HCT116 (cell line): ENCODE measurements at regions not wholly inside any gene's neighbourhood (a gene's known extent, or its start where the extent isn't known, plus 50 kb on each side); places are given as distances from the start of the nearest gene placed in this dataset.

Source experiments
- ATAC-seq: fragments of 200-7000 bp; cut with Tn5 transposase; 2 replicates; pipeline ENCODE4 v1.9.1; 2020; ENCODE audit warnings: mild to moderate bottlenecking, moderate library complexity
- BruUV-seq: library from RNA; stranded (reverse); fragments of 400-500 nt; replicated peaks from 2 replicates; lab custom pipeline; 2021; lab: Mats Ljungman, UMichigan
- CTCF ChIA-PET: fragments of 300-600 bp; sonication (Branson Sonifier 250); formaldehyde crosslinking; loops from one replicate; lab custom pipeline; 2021; ENCODE audit warnings: antibody characterized with exemption; lab: Charles Lee
- POLR2A ChIA-PET: fragments of 300-600, 350-600 bp; sonication (Branson Sonifier 250); formaldehyde crosslinking; loops from one replicate; lab custom pipeline; 2021; ENCODE audit warnings: antibody characterized with exemption; lab: Charles Lee
- RAD21 ChIA-PET, 2 experiments: fragments of 300-600 bp; sonication (Branson Sonifier 250); formaldehyde crosslinking; loops; one replicate each; lab custom pipeline; 2023; ENCODE audit warnings: low total read pairs in 2 of 2; ENCODE audit not compliant: uncharacterized antibody in 2 of 2, unreplicated experiment in 2 of 2, low non-redundant PET in 1 of 2; lab: Charles Lee
- DNase-seq: peaks from one replicate; pipeline ENCODE4 v3.0.0-alpha.2; 2010; ENCODE audit warnings: low read depth, low spot score
- H2AFZ ChIP-seq: fragments of 200-600 bp; shearing (Covaris generic), sonication (generic); 2 replicates; pipeline ENCODE4 v1.6.1; 2017; ENCODE audit warnings: low read depth, mixed run types, mixed read lengths, antibody characterized with exemption, low read length; ENCODE audit not compliant: poor library complexity, severe bottlenecking
- H3K27ac ChIP-seq: 2 replicates; pipeline ENCODE4 v1.5.1; 2012; ENCODE audit warnings: low read depth, low read length
- H3K27me3 ChIP-seq: fragments of 200-600 bp; sonication (generic); 2 replicates; pipeline ENCODE4 v1.6.1; 2016; ENCODE audit warnings: mixed run types, low read length, mixed read lengths; ENCODE audit not compliant: insufficient read depth
- H3K36me3 ChIP-seq, 2 experiments: fragments of 200-500 bp in 1 of 2; fragments of 200-600 bp in 1 of 2; sonication (Bioruptor generic) in 1 of 2; sonication (generic) in 1 of 2; 2 replicates each; pipeline versions ENCODE4 v1.5.1 to v1.6.1; 2014 to 2016; ENCODE audit warnings: low read length in 2 of 2, inconsistent platforms in 1 of 2, mixed read lengths in 1 of 2, mixed run types in 1 of 2; ENCODE audit not compliant: insufficient read depth in 2 of 2, control insufficient read depth in 1 of 2
- H3K4me1 ChIP-seq, 2 experiments: fragments of 200-600 bp in 1 of 2; sonication (generic) in 1 of 2; 2 replicates each; pipeline versions ENCODE4 v1.5.1 to v1.6.1; 2012 to 2017; ENCODE audit warnings: low read length in 2 of 2, inconsistent platforms in 1 of 2, mild to moderate bottlenecking in 1 of 2, mixed read lengths in 1 of 2, mixed run types in 1 of 2, moderate library complexity in 1 of 2; ENCODE audit not compliant: insufficient read depth in 2 of 2, control insufficient read depth in 1 of 2
- H3K4me2 ChIP-seq: fragments of 200-600 bp; sonication (generic); 2 replicates; pipeline ENCODE4 v1.6.1; 2017; ENCODE audit warnings: mixed run types, low read length, mixed read lengths
- H3K4me3 ChIP-seq, 2 experiments: fragments of 200-600 bp in 1 of 2; sonication (generic) in 1 of 2; replicated peaks in 1 of 2; 2 replicates each; pipeline ENCODE4 v1.5.1; 2011 to 2016; ENCODE audit warnings: low read length in 2 of 2, control low read depth in 1 of 2, low read depth in 1 of 2, mild to moderate bottlenecking in 1 of 2, mixed read lengths in 1 of 2, mixed run types in 1 of 2
- H3K79me2 ChIP-seq: fragments of 200-600 bp; sonication (generic); 2 replicates; pipeline ENCODE4 v1.6.1; 2017; ENCODE audit warnings: mild to moderate bottlenecking, mixed run types, low read length, moderate library complexity, mixed read lengths; ENCODE audit not compliant: insufficient read depth
- H3K9ac ChIP-seq: fragments of 200-600 bp; sonication (generic); 2 replicates; pipeline ENCODE4 v1.6.1; 2016; ENCODE audit warnings: low read length, mixed read lengths
- H3K9me2 ChIP-seq: fragments of 200-600 bp; sonication (generic), shearing (Covaris generic); 2 replicates; pipeline ENCODE4 v1.6.1; 2017; ENCODE audit warnings: mixed run types, mild to moderate bottlenecking, moderate library complexity; ENCODE audit not compliant: insufficient read depth
- H3K9me3 ChIP-seq, 2 experiments: fragments of 200-500 bp in 1 of 2; fragments of 200-600 bp in 1 of 2; sonication (Bioruptor generic) in 1 of 2; sonication (generic) in 1 of 2; 2 replicates each; pipeline ENCODE4 v1.6.1; 2014 to 2017; ENCODE audit warnings: low read length in 2 of 2, mixed read lengths in 2 of 2, inconsistent platforms in 1 of 2, low read depth in 1 of 2, mild to moderate bottlenecking in 1 of 2, mixed run types in 1 of 2, moderate library complexity in 1 of 2; ENCODE audit not compliant: control insufficient read depth in 1 of 2, insufficient read depth in 1 of 2
- H4K20me1 ChIP-seq: fragments of 200-600 bp; sonication (generic), shearing (Covaris generic); 2 replicates; pipeline ENCODE4 v1.6.1; 2017; ENCODE audit warnings: mixed run types, mild to moderate bottlenecking, moderate library complexity; ENCODE audit not compliant: insufficient read depth
- CEBPB ChIP-seq: IDR thresholded peaks from 2 replicates; pipeline ENCODE4 v1.6.1; 2012; ENCODE audit warnings: low read depth
- FOSL1 ChIP-seq: IDR thresholded peaks from 2 replicates; pipeline ENCODE4 v1.6.1; 2012; ENCODE audit warnings: low read depth
- POLR2AphosphoS5 ChIP-seq: IDR thresholded peaks from 2 replicates; pipeline ENCODE4 v1.6.1; 2011; ENCODE audit warnings: mild to moderate bottlenecking, low read depth, low read length, moderate library complexity
- SIN3A ChIP-seq: IDR thresholded peaks from 2 replicates; pipeline ENCODE4 v1.6.1; 2012; ENCODE audit warnings: low read depth
- intact Hi-C: fragments of 100-400 bp; cut with micrococcal nuclease; formaldehyde crosslinking; loops from 2 replicates; pipeline ENCODE4 v1.10.0; 2022
- TF ChIP-seq, protein P1 (sequence below): IDR thresholded peaks from 2 replicates; pipeline ENCODE4 v1.6.1; 2012; ENCODE audit warnings: low read depth
- TF ChIP-seq, protein P2 (sequence below), 3 experiments: fragments of 200-600 bp in 1 of 3; sonication (generic) in 1 of 3; IDR thresholded peaks in 2 of 3; conservative IDR thresholded peaks in 1 of 3; 2 replicates each; pipeline ENCODE4 v1.5.1; 2012 to 2017; ENCODE audit warnings: low read depth in 2 of 3, low read length in 2 of 3, antibody characterized with exemption in 1 of 3, borderline replicate concordance in 1 of 3, control low read depth in 1 of 3, mild to moderate bottlenecking in 1 of 3, mixed read lengths in 1 of 3, mixed run types in 1 of 3, moderate library complexity in 1 of 3; ENCODE audit not compliant: insufficient read depth in 1 of 3

DNA sequence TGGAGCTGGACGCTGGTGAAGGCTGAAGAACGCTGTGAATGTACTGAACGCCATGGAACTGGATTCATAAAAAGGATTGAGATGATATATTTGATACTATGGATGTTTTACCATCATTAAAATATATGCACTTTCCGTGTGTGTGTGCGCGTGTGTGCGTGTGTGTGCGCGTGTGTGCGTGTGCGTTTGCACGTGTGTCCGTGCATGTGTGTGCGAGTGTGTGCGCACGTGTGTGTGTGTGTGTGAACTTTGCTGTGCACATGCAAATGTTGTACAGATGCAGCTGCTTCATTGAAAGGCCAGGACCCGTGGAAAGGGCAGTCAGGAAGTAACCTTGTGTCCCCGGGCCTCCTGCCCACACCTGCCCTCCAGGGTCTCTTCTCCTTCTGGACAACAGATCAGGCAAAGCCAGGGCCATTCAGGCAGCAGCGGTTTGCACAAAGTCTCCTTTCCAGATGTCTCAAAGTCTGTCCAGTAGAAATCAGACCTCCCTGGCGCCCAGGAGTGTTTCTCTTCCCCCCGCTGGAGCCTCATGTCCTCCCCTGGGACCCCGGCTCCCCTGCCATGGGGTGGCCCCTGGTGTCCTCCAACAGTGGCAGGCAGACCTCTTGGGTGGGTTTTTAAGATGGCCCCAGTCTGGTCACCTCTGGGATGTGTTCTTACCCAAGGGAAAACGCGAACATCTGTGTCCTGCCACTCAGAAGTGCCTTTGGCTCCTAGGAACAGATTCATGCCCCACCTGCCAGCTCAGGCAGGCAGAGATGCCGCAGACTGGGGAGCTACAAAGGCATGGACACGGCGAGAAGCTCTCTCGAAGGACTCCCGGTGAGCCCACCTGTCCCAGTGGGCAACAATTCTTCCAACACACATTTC lies 86.1 kb upstream of the GPC1 start:
- RAD21 ChIA-PET, result interaction anchor here in 1 of 2 experiments (0.5 kb wide), 1 partner anchor 116 kb away, joined by 4 read pairs; no protein-coding TSS in a partner anchor
- no peak overlapping the region for H2AFZ ChIP-seq
- no peaks in the 10 kb centered on the region for H4K20me1 ChIP-seq
- ATAC-seq, result no peak
- H3K9ac ChIP-seq, result no peak overlapping the region
- no TSS peak for BruUV-seq
- DNase-seq, result no peak
- H3K36me3 ChIP-seq, result no peaks in the 10 kb centered on the region
- no peak overlapping the region for H3K4me2 ChIP-seq
- H3K27ac ChIP-seq, result no peak overlapping the region
- TF ChIP-seq, protein P1, sequence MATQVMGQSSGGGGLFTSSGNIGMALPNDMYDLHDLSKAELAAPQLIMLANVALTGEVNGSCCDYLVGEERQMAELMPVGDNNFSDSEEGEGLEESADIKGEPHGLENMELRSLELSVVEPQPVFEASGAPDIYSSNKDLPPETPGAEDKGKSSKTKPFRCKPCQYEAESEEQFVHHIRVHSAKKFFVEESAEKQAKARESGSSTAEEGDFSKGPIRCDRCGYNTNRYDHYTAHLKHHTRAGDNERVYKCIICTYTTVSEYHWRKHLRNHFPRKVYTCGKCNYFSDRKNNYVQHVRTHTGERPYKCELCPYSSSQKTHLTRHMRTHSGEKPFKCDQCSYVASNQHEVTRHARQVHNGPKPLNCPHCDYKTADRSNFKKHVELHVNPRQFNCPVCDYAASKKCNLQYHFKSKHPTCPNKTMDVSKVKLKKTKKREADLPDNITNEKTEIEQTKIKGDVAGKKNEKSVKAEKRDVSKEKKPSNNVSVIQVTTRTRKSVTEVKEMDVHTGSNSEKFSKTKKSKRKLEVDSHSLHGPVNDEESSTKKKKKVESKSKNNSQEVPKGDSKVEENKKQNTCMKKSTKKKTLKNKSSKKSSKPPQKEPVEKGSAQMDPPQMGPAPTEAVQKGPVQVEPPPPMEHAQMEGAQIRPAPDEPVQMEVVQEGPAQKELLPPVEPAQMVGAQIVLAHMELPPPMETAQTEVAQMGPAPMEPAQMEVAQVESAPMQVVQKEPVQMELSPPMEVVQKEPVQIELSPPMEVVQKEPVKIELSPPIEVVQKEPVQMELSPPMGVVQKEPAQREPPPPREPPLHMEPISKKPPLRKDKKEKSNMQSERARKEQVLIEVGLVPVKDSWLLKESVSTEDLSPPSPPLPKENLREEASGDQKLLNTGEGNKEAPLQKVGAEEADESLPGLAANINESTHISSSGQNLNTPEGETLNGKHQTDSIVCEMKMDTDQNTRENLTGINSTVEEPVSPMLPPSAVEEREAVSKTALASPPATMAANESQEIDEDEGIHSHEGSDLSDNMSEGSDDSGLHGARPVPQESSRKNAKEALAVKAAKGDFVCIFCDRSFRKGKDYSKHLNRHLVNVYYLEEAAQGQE, result no peak
- TF ChIP-seq SIN3A, result no peak
- no peak for TF ChIP-seq CEBPB
- TF ChIP-seq POLR2AphosphoS5, result no peak
- TF ChIP-seq FOSL1, result no peak
- TF ChIP-seq, protein P2, sequence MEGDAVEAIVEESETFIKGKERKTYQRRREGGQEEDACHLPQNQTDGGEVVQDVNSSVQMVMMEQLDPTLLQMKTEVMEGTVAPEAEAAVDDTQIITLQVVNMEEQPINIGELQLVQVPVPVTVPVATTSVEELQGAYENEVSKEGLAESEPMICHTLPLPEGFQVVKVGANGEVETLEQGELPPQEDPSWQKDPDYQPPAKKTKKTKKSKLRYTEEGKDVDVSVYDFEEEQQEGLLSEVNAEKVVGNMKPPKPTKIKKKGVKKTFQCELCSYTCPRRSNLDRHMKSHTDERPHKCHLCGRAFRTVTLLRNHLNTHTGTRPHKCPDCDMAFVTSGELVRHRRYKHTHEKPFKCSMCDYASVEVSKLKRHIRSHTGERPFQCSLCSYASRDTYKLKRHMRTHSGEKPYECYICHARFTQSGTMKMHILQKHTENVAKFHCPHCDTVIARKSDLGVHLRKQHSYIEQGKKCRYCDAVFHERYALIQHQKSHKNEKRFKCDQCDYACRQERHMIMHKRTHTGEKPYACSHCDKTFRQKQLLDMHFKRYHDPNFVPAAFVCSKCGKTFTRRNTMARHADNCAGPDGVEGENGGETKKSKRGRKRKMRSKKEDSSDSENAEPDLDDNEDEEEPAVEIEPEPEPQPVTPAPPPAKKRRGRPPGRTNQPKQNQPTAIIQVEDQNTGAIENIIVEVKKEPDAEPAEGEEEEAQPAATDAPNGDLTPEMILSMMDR (IDR thresholded peaks at IDR 0.05 in 2 of 3, conservative IDR thresholded peaks at IDR 0.05 in 1 of 3; ENCODE audit: borderline replicate concordance in 1 of 3, insufficient read depth in 1 of 3, low read depth in 2 of 3, low read length in 2 of 3), result no peak
- peaks cover 10 to 15% of the 10 kb centered on the region in 2 experiments; a peak in 2 of 4 replicates for H3K9me3 ChIP-seq
- POLR2A ChIA-PET, result no interaction called here
- H3K4me3 ChIP-seq, result no peak overlapping the region
- H3K4me1 ChIP-seq, result no peaks in the 10 kb centered on the region
- CTCF ChIA-PET, result no interaction called here
- H3K27me3 ChIP-seq, result no peaks in the 10 kb centered on the region
- H3K79me2 ChIP-seq, result no peaks in the 10 kb centered on the region
- no peaks in the 10 kb centered on the region for H3K9me2 ChIP-seq
- intact Hi-C loops, result no loop called here
